HCT116 (cell line): ENCODE measurements at regions not wholly inside any gene's neighbourhood (a gene's known extent, or its start where the extent isn't known, plus 50 kb on each side); places are given as distances from the start of the nearest gene placed in this dataset.

ENCODE experiments used
- ATAC-seq: fragments of 200-7000 bp; cut with Tn5 transposase; 2 replicates; pipeline ENCODE4 v1.9.1; 2020; ENCODE audit warnings: mild to moderate bottlenecking, moderate library complexity
- BruUV-seq: library from RNA; stranded (reverse); fragments of 400-500 nt; replicated peaks from 2 replicates; lab custom pipeline; 2021; lab: Mats Ljungman, UMichigan
- CTCF ChIA-PET: fragments of 300-600 bp; sonication (Branson Sonifier 250); formaldehyde crosslinking; loops from one replicate; lab custom pipeline; 2021; ENCODE audit warnings: antibody characterized with exemption; lab: Charles Lee
- POLR2A ChIA-PET: fragments of 300-600, 350-600 bp; sonication (Branson Sonifier 250); formaldehyde crosslinking; loops from one replicate; lab custom pipeline; 2021; ENCODE audit warnings: antibody characterized with exemption; lab: Charles Lee
- RAD21 ChIA-PET, 2 experiments: fragments of 300-600 bp; sonication (Branson Sonifier 250); formaldehyde crosslinking; loops; one replicate each; lab custom pipeline; 2023; ENCODE audit warnings: low total read pairs in 2 of 2; ENCODE audit not compliant: uncharacterized antibody in 2 of 2, unreplicated experiment in 2 of 2, low non-redundant PET in 1 of 2; lab: Charles Lee
- DNase-seq: peaks from one replicate; pipeline ENCODE4 v3.0.0-alpha.2; 2010; ENCODE audit warnings: low read depth, low spot score
- H2AFZ ChIP-seq: fragments of 200-600 bp; shearing (Covaris generic), sonication (generic); 2 replicates; pipeline ENCODE4 v1.6.1; 2017; ENCODE audit warnings: low read depth, mixed run types, mixed read lengths, antibody characterized with exemption, low read length; ENCODE audit not compliant: poor library complexity, severe bottlenecking
- H3K27ac ChIP-seq: 2 replicates; pipeline ENCODE4 v1.5.1; 2012; ENCODE audit warnings: low read depth, low read length
- H3K27me3 ChIP-seq: fragments of 200-600 bp; sonication (generic); 2 replicates; pipeline ENCODE4 v1.6.1; 2016; ENCODE audit warnings: mixed run types, low read length, mixed read lengths; ENCODE audit not compliant: insufficient read depth
- H3K36me3 ChIP-seq, 2 experiments: fragments of 200-500 bp in 1 of 2; fragments of 200-600 bp in 1 of 2; sonication (Bioruptor generic) in 1 of 2; sonication (generic) in 1 of 2; 2 replicates each; pipeline versions ENCODE4 v1.5.1 to v1.6.1; 2014 to 2016; ENCODE audit warnings: low read length in 2 of 2, inconsistent platforms in 1 of 2, mixed read lengths in 1 of 2, mixed run types in 1 of 2; ENCODE audit not compliant: insufficient read depth in 2 of 2, control insufficient read depth in 1 of 2
- H3K4me1 ChIP-seq, 2 experiments: fragments of 200-600 bp in 1 of 2; sonication (generic) in 1 of 2; 2 replicates each; pipeline versions ENCODE4 v1.5.1 to v1.6.1; 2012 to 2017; ENCODE audit warnings: low read length in 2 of 2, inconsistent platforms in 1 of 2, mild to moderate bottlenecking in 1 of 2, mixed read lengths in 1 of 2, mixed run types in 1 of 2, moderate library complexity in 1 of 2; ENCODE audit not compliant: insufficient read depth in 2 of 2, control insufficient read depth in 1 of 2
- H3K4me2 ChIP-seq: fragments of 200-600 bp; sonication (generic); 2 replicates; pipeline ENCODE4 v1.6.1; 2017; ENCODE audit warnings: mixed run types, low read length, mixed read lengths
- H3K4me3 ChIP-seq, 2 experiments: fragments of 200-600 bp in 1 of 2; sonication (generic) in 1 of 2; replicated peaks in 1 of 2; 2 replicates each; pipeline ENCODE4 v1.5.1; 2011 to 2016; ENCODE audit warnings: low read length in 2 of 2, control low read depth in 1 of 2, low read depth in 1 of 2, mild to moderate bottlenecking in 1 of 2, mixed read lengths in 1 of 2, mixed run types in 1 of 2
- H3K79me2 ChIP-seq: fragments of 200-600 bp; sonication (generic); 2 replicates; pipeline ENCODE4 v1.6.1; 2017; ENCODE audit warnings: mild to moderate bottlenecking, mixed run types, low read length, moderate library complexity, mixed read lengths; ENCODE audit not compliant: insufficient read depth
- H3K9ac ChIP-seq: fragments of 200-600 bp; sonication (generic); 2 replicates; pipeline ENCODE4 v1.6.1; 2016; ENCODE audit warnings: low read length, mixed read lengths
- H3K9me2 ChIP-seq: fragments of 200-600 bp; sonication (generic), shearing (Covaris generic); 2 replicates; pipeline ENCODE4 v1.6.1; 2017; ENCODE audit warnings: mixed run types, mild to moderate bottlenecking, moderate library complexity; ENCODE audit not compliant: insufficient read depth
- H3K9me3 ChIP-seq, 2 experiments: fragments of 200-500 bp in 1 of 2; fragments of 200-600 bp in 1 of 2; sonication (Bioruptor generic) in 1 of 2; sonication (generic) in 1 of 2; 2 replicates each; pipeline ENCODE4 v1.6.1; 2014 to 2017; ENCODE audit warnings: low read length in 2 of 2, mixed read lengths in 2 of 2, inconsistent platforms in 1 of 2, low read depth in 1 of 2, mild to moderate bottlenecking in 1 of 2, mixed run types in 1 of 2, moderate library complexity in 1 of 2; ENCODE audit not compliant: control insufficient read depth in 1 of 2, insufficient read depth in 1 of 2
- H4K20me1 ChIP-seq: fragments of 200-600 bp; sonication (generic), shearing (Covaris generic); 2 replicates; pipeline ENCODE4 v1.6.1; 2017; ENCODE audit warnings: mixed run types, mild to moderate bottlenecking, moderate library complexity; ENCODE audit not compliant: insufficient read depth
- ELF1 ChIP-seq: IDR thresholded peaks from 2 replicates; pipeline ENCODE4 v1.6.1; 2012; ENCODE audit warnings: low read depth, borderline replicate concordance
- EZH2 ChIP-seq: fragments of 200-600 bp; sonication (generic); IDR thresholded peaks from 2 replicates; pipeline ENCODE4 v1.6.1; 2017; ENCODE audit warnings: antibody characterized with exemption, mixed run types
- JUND ChIP-seq: IDR thresholded peaks from 2 replicates; pipeline ENCODE4 v1.6.1; 2012
- POLR2AphosphoS5 ChIP-seq: IDR thresholded peaks from 2 replicates; pipeline ENCODE4 v1.6.1; 2011; ENCODE audit warnings: mild to moderate bottlenecking, low read depth, low read length, moderate library complexity
- REST ChIP-seq: IDR thresholded peaks from 2 replicates; pipeline ENCODE4 v1.6.1; 2012; ENCODE audit warnings: low read depth
- ZFX ChIP-seq: fragments of 450-650 bp; IDR thresholded peaks from 2 replicates; pipeline ENCODE4 v1.6.1; 2017
- ZNF274 ChIP-seq: fragments of 200-500 bp; sonication (Bioruptor generic); IDR thresholded peaks from 2 replicates; pipeline ENCODE4 v1.6.1; 2014; ENCODE audit warnings: mild to moderate bottlenecking, low read depth, low read length, inconsistent platforms
- intact Hi-C: fragments of 100-400 bp; cut with micrococcal nuclease; formaldehyde crosslinking; loops from 2 replicates; pipeline ENCODE4 v1.10.0; 2022

- TF ChIP-seq REST = no peak
- TF ChIP-seq POLR2AphosphoS5 = no peak
These were observed 69.5 kb downstream of the BTG1 start (continued) for GRCh38 chr12:92076101-92076500.

DNA sequence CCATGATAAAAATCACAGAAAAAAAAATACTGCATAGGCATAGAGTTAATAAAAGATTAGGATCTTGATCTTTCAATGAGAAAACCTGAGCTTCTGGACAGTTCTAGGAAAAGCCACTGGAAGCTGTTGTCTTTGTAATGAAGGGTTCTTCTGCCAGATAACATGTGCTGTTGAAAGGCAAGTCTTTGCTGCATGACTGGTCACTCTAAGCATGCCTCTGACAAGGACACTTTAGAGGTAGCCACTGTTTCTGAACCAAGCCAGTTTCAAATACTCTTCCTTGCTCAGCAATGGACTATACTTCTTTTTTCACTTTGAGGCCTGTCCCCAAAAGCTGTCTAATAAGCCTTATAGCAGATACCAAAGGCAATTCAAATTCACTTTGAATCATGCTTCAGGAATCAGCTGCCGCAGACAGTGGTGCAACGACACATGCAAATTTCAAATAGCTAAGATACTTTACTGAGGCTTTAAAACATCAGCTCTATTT is 70.2 kb downstream of the BTG1 start:
- Histone ChIP-seq H3K9ac (no peak overlapping the region), H3K4me2 (no peak overlapping the region), H2AFZ (no peak overlapping the region), H3K9me2 (no peaks in the 10 kb centered on the region), H3K79me2 (no peaks in the 10 kb centered on the region), H3K36me3 (no peaks in the 10 kb centered on the region), H3K4me1 (peaks cover 5 to 28% of the 10 kb centered on the region in 2 experiments; a peak in 3 of 4 replicates), H3K9me3 (no peaks in the 10 kb centered on the region), H3K4me3 (no peak overlapping the region), H3K27ac (no peak overlapping the region), H4K20me1 (no peaks in the 10 kb centered on the region), H3K27me3 (no peaks in the 10 kb centered on the region)
- ChIA-PET RAD21 (no interaction called here), POLR2A (no interaction called here), CTCF (no interaction called here)
- BruUV-seq = no TSS peak
- DNase-seq (no peak), ATAC-seq (no peak)
- TF ChIP-seq ELF1 (no peak), JUND (no peak), ZFX (no peak), EZH2 (no peak), ZNF274 (no peak)
- intact Hi-C loops = no loop called here
